Mammary epithelial cell (primary cell): ENCODE measurements at regions not wholly inside any gene's neighbourhood (a gene's known extent, or its start where the extent isn't known, plus 50 kb on each side); places are given as distances from the start of the nearest gene placed in this dataset.

ENCODE experiments used
- EZH2 ChIP-seq: IDR thresholded peaks from 2 replicates; pipeline ENCODE4 v1.6.1; 2012; ENCODE audit warnings: low read length, inconsistent platforms, borderline replicate concordance
- TF ChIP-seq, protein P1 (sequence below), 2 donors: IDR thresholded peaks in 1 of 2; conservative IDR thresholded peaks in 1 of 2; 2 replicates each; pipeline ENCODE4 v1.5.1; 2011 to 2012; ENCODE audit warnings: inconsistent platforms in 2 of 2, low read length in 2 of 2, mild to moderate bottlenecking in 2 of 2, control low read depth in 1 of 2, low read depth in 1 of 2; ENCODE audit not compliant: insufficient read depth in 1 of 2; ENCODE audit errors: extremely low read depth in 1 of 2

DNA sequence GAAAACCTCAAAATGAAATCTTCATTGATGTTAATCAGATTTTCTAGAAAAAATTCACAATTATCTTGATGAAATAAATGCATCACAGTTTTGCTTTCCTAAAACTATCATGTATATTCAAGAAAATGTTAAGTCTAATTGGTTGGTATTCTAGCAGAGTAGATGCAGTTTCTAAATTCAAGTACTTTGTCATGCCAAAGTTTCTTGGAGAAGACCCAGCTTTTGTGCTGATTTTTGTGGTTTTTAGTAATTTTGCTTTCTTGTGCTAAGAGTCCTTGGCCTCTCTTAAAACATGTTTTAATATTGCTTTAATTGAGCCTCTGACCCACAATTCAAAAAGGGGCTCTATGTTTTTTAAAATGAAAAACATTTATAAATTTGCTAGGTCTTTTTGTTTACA is 924.8 kb upstream of the PTPRD start:
- no peak for TF ChIP-seq EZH2
- TF ChIP-seq, protein P1, sequence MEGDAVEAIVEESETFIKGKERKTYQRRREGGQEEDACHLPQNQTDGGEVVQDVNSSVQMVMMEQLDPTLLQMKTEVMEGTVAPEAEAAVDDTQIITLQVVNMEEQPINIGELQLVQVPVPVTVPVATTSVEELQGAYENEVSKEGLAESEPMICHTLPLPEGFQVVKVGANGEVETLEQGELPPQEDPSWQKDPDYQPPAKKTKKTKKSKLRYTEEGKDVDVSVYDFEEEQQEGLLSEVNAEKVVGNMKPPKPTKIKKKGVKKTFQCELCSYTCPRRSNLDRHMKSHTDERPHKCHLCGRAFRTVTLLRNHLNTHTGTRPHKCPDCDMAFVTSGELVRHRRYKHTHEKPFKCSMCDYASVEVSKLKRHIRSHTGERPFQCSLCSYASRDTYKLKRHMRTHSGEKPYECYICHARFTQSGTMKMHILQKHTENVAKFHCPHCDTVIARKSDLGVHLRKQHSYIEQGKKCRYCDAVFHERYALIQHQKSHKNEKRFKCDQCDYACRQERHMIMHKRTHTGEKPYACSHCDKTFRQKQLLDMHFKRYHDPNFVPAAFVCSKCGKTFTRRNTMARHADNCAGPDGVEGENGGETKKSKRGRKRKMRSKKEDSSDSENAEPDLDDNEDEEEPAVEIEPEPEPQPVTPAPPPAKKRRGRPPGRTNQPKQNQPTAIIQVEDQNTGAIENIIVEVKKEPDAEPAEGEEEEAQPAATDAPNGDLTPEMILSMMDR (conservative IDR thresholded peaks at IDR 0.05 in 1 of 2, IDR thresholded peaks at IDR 0.05 in 1 of 2; ENCODE audit: extremely low read depth in 1 of 2, insufficient read depth in 1 of 2, low read depth in 1 of 2, low read length in 2 of 2), result no peak
